K562 (cell line): ENCODE measurements at regions not wholly inside any gene's neighbourhood (a gene's known extent, or its start where the extent isn't known, plus 50 kb on each side); places are given as distances from the start of the nearest gene placed in this dataset.

ENCODE experiments used
- ATAC-seq: fragments of 200-7000 bp; cut with Tn5 transposase; 3 replicates; pipeline ENCODE4 v1.9.1; 2020; ENCODE audit warnings: moderate library complexity
- BruUV-seq: library from RNA; stranded (reverse); fragments of 400-500 nt; replicated peaks from 2 replicates; lab custom pipeline; 2021; lab: Mats Ljungman, UMichigan
- CTCF ChIA-PET: fragments of 300-600 bp; formaldehyde crosslinking; extraction: SDS; loops from one replicate; lab custom pipeline; 2021; ENCODE audit warnings: low intra/inter-chr PET ratio; lab: Yijun Ruan, JAX
- POLR2A ChIA-PET: fragments of 300-600, 350-650 bp; sonication (Branson Sonifier 250); formaldehyde crosslinking; extraction: SDS; loops from one replicate; lab custom pipeline; 2021; ENCODE audit warnings: antibody characterized with exemption, inconsistent platforms; lab: Yijun Ruan, JAX
- DNase-seq, 4 experiments: peaks; one replicate each; pipeline versions ENCODE4 v3.0.0 to v3.0.0-alpha.2; 2011 to 2018; ENCODE audit warnings: low spot score in 3 of 4, mixed read lengths in 3 of 4; ENCODE audit errors: extremely low read depth in 1 of 4
- FAIRE-seq: peaks from 2 replicates; lab custom pipeline; 2011; peaks lifted over from hg19 to GRCh38; lab: Jason Lieb, UNC
- H2AFZ ChIP-seq: 2 replicates; pipeline ENCODE4 v1.6.0; 2011; ENCODE audit warnings: low read depth, low read length, control low read depth, inconsistent platforms
- H3K27ac ChIP-seq: fragments of 200-600 bp; 3 replicates; pipeline ENCODE4 v1.8.0; 2011; ENCODE audit warnings: low read depth, mild to moderate bottlenecking, control low read depth, inconsistent platforms, low read length, moderate library complexity, mixed read lengths; ENCODE audit errors: extremely low read depth
- H3K27me3 ChIP-seq, 2 experiments: fragments of 300-600 bp in 1 of 2; 2 replicates in 1 of 2; 3 replicates in 1 of 2; pipeline versions ENCODE4 v1.6.0 to v1.8.0; 2011; ENCODE audit warnings: inconsistent platforms in 2 of 2, low read length in 2 of 2, mild to moderate bottlenecking in 1 of 2, mixed read lengths in 1 of 2, moderate library complexity in 1 of 2; ENCODE audit not compliant: control insufficient read depth in 2 of 2, insufficient read depth in 2 of 2
- H3K36me3 ChIP-seq: fragments of 300-600 bp; 3 replicates; pipeline ENCODE4 v1.8.0; 2011; ENCODE audit warnings: mild to moderate bottlenecking, low read length, inconsistent platforms; ENCODE audit not compliant: control insufficient read depth, insufficient read depth
- H3K4me1 ChIP-seq, 2 experiments: fragments of 200-600 bp in 1 of 2; replicated peaks in 1 of 2; 2 replicates in 1 of 2; 3 replicates in 1 of 2; pipeline versions ENCODE4 v1.5.1 to v1.8.0; 2011; ENCODE audit warnings: inconsistent platforms in 2 of 2, low read length in 2 of 2, mild to moderate bottlenecking in 1 of 2, mixed read lengths in 1 of 2, moderate library complexity in 1 of 2; ENCODE audit not compliant: control insufficient read depth in 2 of 2, insufficient read depth in 2 of 2
- H3K4me2 ChIP-seq: 2 replicates; pipeline ENCODE4 v1.6.1; 2011; ENCODE audit warnings: low read length, control low read depth, inconsistent platforms, mixed read lengths; ENCODE audit not compliant: insufficient read depth
- H3K4me3 ChIP-seq: fragments of 200-600 bp; sonication (generic), shearing (Covaris generic); 2 replicates; pipeline ENCODE4 v1.5.1; 2016; ENCODE audit warnings: control low read depth, inconsistent platforms
- H3K79me2 ChIP-seq: fragments of 200-600 bp; 3 replicates; pipeline ENCODE4 v1.8.0; 2011; ENCODE audit warnings: low read length, inconsistent platforms; ENCODE audit not compliant: control insufficient read depth, insufficient read depth
- H3K9ac ChIP-seq, 2 experiments: 2 replicates each; pipeline versions ENCODE4 v1.6.0 to v1.6.1; 2011; ENCODE audit warnings: low read depth in 2 of 2, low read length in 2 of 2, control low read depth in 1 of 2, inconsistent platforms in 1 of 2, mild to moderate bottlenecking in 1 of 2, mixed read lengths in 1 of 2; ENCODE audit not compliant: insufficient read depth in 1 of 2
- H3K9me1 ChIP-seq: one replicate; pipeline ENCODE4 v1.6.0; 2011; ENCODE audit warnings: inconsistent platforms, mild to moderate bottlenecking, low read length, moderate library complexity; ENCODE audit not compliant: control insufficient read depth, insufficient read depth
- H3K9me3 ChIP-seq: replicated peaks from 2 replicates; pipeline ENCODE4 v1.5.1; 2011; ENCODE audit warnings: low read depth, low read length, inconsistent platforms; ENCODE audit not compliant: control insufficient read depth, insufficient read depth
- H4K20me1 ChIP-seq: replicated peaks from 2 replicates; pipeline ENCODE4 v1.6.1; 2011; ENCODE audit warnings: low read length, inconsistent platforms, mixed read lengths; ENCODE audit not compliant: control insufficient read depth, insufficient read depth
- BHLHE40 ChIP-seq: IDR thresholded peaks from 2 replicates; pipeline ENCODE4 v1.6.1; 2011; ENCODE audit warnings: low read length, improper control_type of control experiment
- GATAD2A ChIP-seq: fragments of 450-650 bp; IDR thresholded peaks from 2 replicates; pipeline ENCODE4 v1.6.1; 2017
- SAFB ChIP-seq: fragments of 200-400 bp; formaldehyde crosslinking; IDR thresholded peaks from 2 replicates; pipeline ENCODE4 v1.6.1; 2017; ENCODE audit warnings: low read depth, low read length, borderline replicate concordance
- ZNF395 ChIP-seq: fragments of 200-800 bp; sonication (Bioruptor generic); IDR thresholded peaks from 2 replicates; pipeline ENCODE4 v1.6.1; 2017; ENCODE audit warnings: missing genetic modification characterization, missing compliant biosample characterization
- ZNF76 ChIP-seq: fragments of 250-450 bp; sonication (Bioruptor Pico); IDR thresholded peaks from 2 replicates; pipeline ENCODE4 v1.4.0; 2020; ENCODE audit warnings: mild to moderate bottlenecking, moderate library complexity, borderline replicate concordance
- WGBS: fragments of 100-300 bp; shearing (Covaris generic); methylation state at CpG from one replicate; pipeline ENCODE4 v1.1.6; 2016; ENCODE audit warnings: low coverage, mixed read lengths; ENCODE audit not compliant: insufficient coverage; ENCODE audit errors: missing lambda C conversion rate; 5-methylcytosine and 5-hydroxymethylcytosine counted together
- in situ Hi-C: fragments of 300-500 bp; cut with MboI; formaldehyde crosslinking; loops from 4 replicates; pipeline ENCODE4 v1.15.0; 2018; ENCODE audit warnings: inconsistent platforms, mixed read lengths
- intact Hi-C: fragments of 100-400 bp; cut with micrococcal nuclease; formaldehyde crosslinking; loops from 2 replicates; pipeline ENCODE4 v1.14.2; 2022
- TF ChIP-seq, protein P1 (sequence below): fragments of 250-450 bp; sonication (Bioruptor Pico); IDR thresholded peaks from 2 replicates; pipeline ENCODE4 v1.9.0; 2021; ENCODE audit warnings: mild to moderate bottlenecking, inconsistent platforms

- TF ChIP-seq, protein P1, sequence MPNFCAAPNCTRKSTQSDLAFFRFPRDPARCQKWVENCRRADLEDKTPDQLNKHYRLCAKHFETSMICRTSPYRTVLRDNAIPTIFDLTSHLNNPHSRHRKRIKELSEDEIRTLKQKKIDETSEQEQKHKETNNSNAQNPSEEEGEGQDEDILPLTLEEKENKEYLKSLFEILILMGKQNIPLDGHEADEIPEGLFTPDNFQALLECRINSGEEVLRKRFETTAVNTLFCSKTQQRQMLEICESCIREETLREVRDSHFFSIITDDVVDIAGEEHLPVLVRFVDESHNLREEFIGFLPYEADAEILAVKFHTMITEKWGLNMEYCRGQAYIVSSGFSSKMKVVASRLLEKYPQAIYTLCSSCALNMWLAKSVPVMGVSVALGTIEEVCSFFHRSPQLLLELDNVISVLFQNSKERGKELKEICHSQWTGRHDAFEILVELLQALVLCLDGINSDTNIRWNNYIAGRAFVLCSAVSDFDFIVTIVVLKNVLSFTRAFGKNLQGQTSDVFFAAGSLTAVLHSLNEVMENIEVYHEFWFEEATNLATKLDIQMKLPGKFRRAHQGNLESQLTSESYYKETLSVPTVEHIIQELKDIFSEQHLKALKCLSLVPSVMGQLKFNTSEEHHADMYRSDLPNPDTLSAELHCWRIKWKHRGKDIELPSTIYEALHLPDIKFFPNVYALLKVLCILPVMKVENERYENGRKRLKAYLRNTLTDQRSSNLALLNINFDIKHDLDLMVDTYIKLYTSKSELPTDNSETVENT (CRISPR knock-in tag): no peak
- TF ChIP-seq ZNF395 (no peak), GATAD2A (no peak), BHLHE40 (no peak), ZNF76 (CRISPR knock-in tag) (no peak)
Measured at GRCh38 chr2:5093056-5093455, 599.1 kb upstream of the SOX11 start (continued).

DNA sequence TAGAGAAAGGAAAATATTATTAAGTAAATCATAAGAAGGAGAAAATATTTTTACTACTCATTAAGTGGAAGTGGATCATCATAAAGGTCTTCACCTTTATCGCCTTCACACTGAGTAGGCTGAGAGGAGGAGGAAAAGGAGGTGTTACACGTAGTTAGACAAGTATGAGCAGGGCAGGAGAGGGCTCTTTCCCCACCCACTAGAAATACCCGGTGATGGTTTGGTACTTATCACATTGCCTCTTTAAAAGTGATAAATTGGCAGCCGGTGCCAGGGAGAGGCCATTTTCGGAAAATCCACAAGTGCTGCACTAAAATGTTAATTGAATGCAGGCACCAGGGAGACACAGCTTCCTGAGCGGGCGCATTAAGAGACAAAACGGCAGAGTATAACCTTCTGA is 598.7 kb upstream of the SOX11 start:
- Histone ChIP-seq H4K20me1 (no peaks in the 10 kb centered on the region), H3K27ac (no peak overlapping the region), H3K79me2 (no peaks in the 10 kb centered on the region), H3K9me1 (no peaks in the 10 kb centered on the region), H3K4me1 (no peaks in the 10 kb centered on the region), H3K4me3 (no peak overlapping the region), H3K9ac (no peak overlapping the region), H3K4me2 (no peak overlapping the region), H3K9me3 (no peaks in the 10 kb centered on the region), H2AFZ (no peak overlapping the region), H3K36me3 (no peaks in the 10 kb centered on the region), H3K27me3 (no peaks in the 10 kb centered on the region)
- in situ Hi-C loops: no loop called here
- TF ChIP-seq SAFB: no peak
- ATAC-seq: no peak
- BruUV-seq: no TSS peak
- POLR2A ChIA-PET: no interaction called here
- 0% methylated on average over 8 of the region's 8 CpGs for WGBS
- no peak for DNase-seq
- no peak for FAIRE-seq
- intact Hi-C loops: no loop called here
- CTCF ChIA-PET: no interaction called here
